ENCODE measurements at regions not wholly inside any gene's neighbourhood (a gene's known extent, or its start where the extent isn't known, plus 50 kb on each side); places are given as distances from the start of the nearest gene placed in this dataset.

GRCh38 chr6:22708469-22708868, 139.1 kb downstream of the HDGFL1 start:
- ChIA-PET POLR2A (no interaction called here), CTCF (no interaction called here)
- peaks cover 0 to 8% (median 4%) of the 10 kb centered on the region in 5 donors for H3K9me3 Mint-ChIP-seq
- no peak for DNase-seq
- H3K4me3 ChIP-seq (ENCODE audit: low read length), result no peak overlapping the region
- H3K4me3 Mint-ChIP-seq, result no peak overlapping the region
- no peaks in the 10 kb centered on the region for H3K36me3 ChIP-seq (ENCODE audit: insufficient read depth, low read length)
- no peak overlapping the region for H3K27ac Mint-ChIP-seq
- no peaks in the 10 kb centered on the region for H3K27me3 Mint-ChIP-seq
- no peaks in the 10 kb centered on the region for H3K27me3 ChIP-seq (ENCODE audit: insufficient read depth, low read length, poor library complexity, severe bottlenecking)
- no peaks in the 10 kb centered on the region for H3K9me3 ChIP-seq (ENCODE audit: low read length)
- H3K36me3 Mint-ChIP-seq, result no peaks in the 10 kb centered on the region
- H3K4me1 ChIP-seq (ENCODE audit: insufficient read depth, low read length), result no peaks in the 10 kb centered on the region
- no peaks in the 10 kb centered on the region for H3K4me1 Mint-ChIP-seq
- no peak overlapping the region for H3K27ac ChIP-seq (ENCODE audit: low read depth, low read length)

DNA sequence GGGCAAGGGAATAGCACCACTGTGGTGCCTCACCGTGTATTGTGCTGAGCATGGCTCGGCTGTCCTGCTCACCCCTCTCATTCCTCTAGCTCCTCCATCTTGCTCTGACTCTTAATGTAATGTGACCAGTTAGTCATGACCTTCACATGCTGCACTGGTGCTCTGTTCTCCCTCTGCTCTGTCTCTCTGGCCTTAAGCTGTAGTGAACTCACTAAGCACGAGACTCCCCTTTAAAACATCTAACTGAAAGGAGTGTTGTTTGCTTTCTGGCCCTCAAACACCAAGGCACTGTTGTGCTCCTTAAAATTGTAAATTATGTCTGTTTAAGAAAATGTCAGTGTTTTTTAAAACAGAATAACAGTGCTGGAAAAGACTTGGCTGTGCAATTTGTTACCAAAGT, 140.4 kb downstream of the HDGFL1 start:
- Mint-ChIP-seq H3K4me1 (no peaks in the 10 kb centered on the region), H3K36me3 (no peaks in the 10 kb centered on the region), H3K9me3 (peaks cover 0 to 13% (median 6%) of the 10 kb centered on the region in 5 donors), H3K4me3 (no peak overlapping the region), H3K27me3 (no peaks in the 10 kb centered on the region), H3K27ac (no peak overlapping the region)
- no peaks in the 10 kb centered on the region for H3K36me3 ChIP-seq (ENCODE audit: insufficient read depth, low read length)
- H3K27ac ChIP-seq (ENCODE audit: low read depth, low read length), result no peak overlapping the region
- no peaks in the 10 kb centered on the region for H3K27me3 ChIP-seq (ENCODE audit: insufficient read depth, low read length, poor library complexity, severe bottlenecking)
- DNase-seq, result no peak
- no peaks in the 10 kb centered on the region for H3K9me3 ChIP-seq (ENCODE audit: low read length)
- CTCF ChIA-PET, result no interaction called here
- no peak overlapping the region for H3K4me3 ChIP-seq (ENCODE audit: low read length)
- POLR2A ChIA-PET, result no interaction called here
- H3K4me1 ChIP-seq (ENCODE audit: insufficient read depth, low read length), result no peaks in the 10 kb centered on the region

GRCh38 chr6:22716721-22717120, 147.4 kb downstream of the HDGFL1 start:
- H3K4me1 Mint-ChIP-seq, result no peaks in the 10 kb centered on the region
- H3K27me3 Mint-ChIP-seq, result no peaks in the 10 kb centered on the region
- Histone ChIP-seq H3K4me3 (ENCODE audit: low read length) (no peak overlapping the region), H3K27me3 (ENCODE audit: insufficient read depth, low read length, poor library complexity, severe bottlenecking) (no peaks in the 10 kb centered on the region), H3K36me3 (ENCODE audit: insufficient read depth, low read length) (no peaks in the 10 kb centered on the region), H3K4me1 (ENCODE audit: insufficient read depth, low read length) (no peaks in the 10 kb centered on the region), H3K9me3 (ENCODE audit: low read length) (no peaks in the 10 kb centered on the region), H3K27ac (ENCODE audit: low read depth, low read length) (no peak overlapping the region)
- no peak for DNase-seq
- peaks cover 0 to 23% (median 0%) of the 10 kb centered on the region in 5 donors for H3K9me3 Mint-ChIP-seq
- ChIA-PET CTCF (no interaction called here), POLR2A (no interaction called here)
- H3K36me3 Mint-ChIP-seq, result no peaks in the 10 kb centered on the region
- H3K4me3 Mint-ChIP-seq, result no peak overlapping the region
- H3K27ac Mint-ChIP-seq, result no peak overlapping the region

- CTCF ChIA-PET, result no interaction called here
- H3K27ac ChIP-seq (ENCODE audit: low read depth, low read length), result no peak overlapping the region
Measured at GRCh38 chr6:22717915-22718314, 148.5 kb downstream of the HDGFL1 start.

GRCh38 chr6:22722913-22723312, 153.5 kb downstream of the HDGFL1 start:
- no peak overlapping the region for H3K27ac Mint-ChIP-seq
- ChIA-PET POLR2A (no interaction called here), CTCF (interaction anchor here (0.8 kb wide), 1 partner anchor 9 kb away, joined by 4 read pairs; no protein-coding TSS in a partner anchor)
- Histone ChIP-seq H3K4me3 (ENCODE audit: low read length) (no peak overlapping the region), H3K27me3 (ENCODE audit: insufficient read depth, low read length, poor library complexity, severe bottlenecking) (no peaks in the 10 kb centered on the region), H3K4me1 (ENCODE audit: insufficient read depth, low read length) (no peaks in the 10 kb centered on the region), H3K36me3 (ENCODE audit: insufficient read depth, low read length) (no peaks in the 10 kb centered on the region), H3K9me3 (ENCODE audit: low read length) (no peaks in the 10 kb centered on the region), H3K27ac (ENCODE audit: low read depth, low read length) (no peak overlapping the region)
- H3K4me3 Mint-ChIP-seq, result no peak overlapping the region
- no peak for DNase-seq
- no peaks in the 10 kb centered on the region for H3K27me3 Mint-ChIP-seq
- H3K4me1 Mint-ChIP-seq, result no peaks in the 10 kb centered on the region
- H3K9me3 Mint-ChIP-seq, result peaks cover 3 to 33% (median 7%) of the 10 kb centered on the region in 5 donors
- H3K36me3 Mint-ChIP-seq, result peaks cover 0 to 1% (median 0%) of the 10 kb centered on the region in 3 donors

More at GRCh38 chr6:22717915-22718314, 148.5 kb downstream of the HDGFL1 start:
- Histone ChIP-seq H3K9me3 (ENCODE audit: low read length) (no peaks in the 10 kb centered on the region), H3K36me3 (ENCODE audit: insufficient read depth, low read length) (no peaks in the 10 kb centered on the region), H3K4me1 (ENCODE audit: insufficient read depth, low read length) (no peaks in the 10 kb centered on the region), H3K4me3 (ENCODE audit: low read length) (no peak overlapping the region), H3K27me3 (ENCODE audit: insufficient read depth, low read length, poor library complexity, severe bottlenecking) (no peaks in the 10 kb centered on the region)
- POLR2A ChIA-PET, result no interaction called here
- no peak for DNase-seq
- H3K4me1 Mint-ChIP-seq, result no peaks in the 10 kb centered on the region
- H3K4me3 Mint-ChIP-seq, result no peak overlapping the region
- H3K9me3 Mint-ChIP-seq, result peaks cover 2 to 31% (median 5%) of the 10 kb centered on the region in 5 donors
- H3K36me3 Mint-ChIP-seq, result peaks cover 0 to 1% (median 0%) of the 10 kb centered on the region in 3 donors
- no peaks in the 10 kb centered on the region for H3K27me3 Mint-ChIP-seq
- no peak overlapping the region for H3K27ac Mint-ChIP-seq

DNA sequence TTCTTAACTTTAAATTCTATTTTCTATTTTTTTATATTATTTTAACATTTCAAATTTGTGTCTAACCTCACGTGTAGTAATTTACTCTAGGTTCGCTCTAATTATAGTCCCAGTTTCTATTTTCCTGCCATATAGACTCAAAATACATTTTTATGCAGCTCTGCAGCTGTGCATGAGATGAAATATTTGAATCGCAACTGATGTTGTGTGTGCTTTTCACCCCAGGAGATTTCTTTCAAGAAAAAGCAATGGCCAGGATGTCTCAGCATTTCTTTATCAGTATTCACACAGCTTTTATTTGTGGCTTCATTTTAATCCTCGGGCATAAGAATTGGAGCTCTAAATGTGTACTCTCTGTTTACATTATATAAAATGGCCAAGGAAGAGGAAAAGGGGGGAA, 157.6 kb downstream of the HDGFL1 start:
- DNase-seq, result no peak
- Mint-ChIP-seq H3K4me3 (no peak overlapping the region), H3K27me3 (no peaks in the 10 kb centered on the region), H3K4me1 (no peaks in the 10 kb centered on the region), H3K27ac (no peak overlapping the region), H3K36me3 (peaks cover 0 to 1% (median 0%) of the 10 kb centered on the region in 3 donors), H3K9me3 (peaks cover 3 to 28% (median 5%) of the 10 kb centered on the region in 5 donors)
- Histone ChIP-seq H3K36me3 (ENCODE audit: insufficient read depth, low read length) (no peaks in the 10 kb centered on the region), H3K4me1 (ENCODE audit: insufficient read depth, low read length) (no peaks in the 10 kb centered on the region), H3K4me3 (ENCODE audit: low read length) (no peak overlapping the region), H3K9me3 (ENCODE audit: low read length) (no peaks in the 10 kb centered on the region), H3K27me3 (ENCODE audit: insufficient read depth, low read length, poor library complexity, severe bottlenecking) (no peaks in the 10 kb centered on the region), H3K27ac (ENCODE audit: low read depth, low read length) (no peak overlapping the region)
- ChIA-PET POLR2A (no interaction called here), CTCF (no interaction called here)

- ChIA-PET CTCF (no interaction called here), POLR2A (no interaction called here)
- Mint-ChIP-seq H3K36me3 (no peaks in the 10 kb centered on the region), H3K27me3 (no peaks in the 10 kb centered on the region), H3K9me3 (peaks cover 2 to 26% (median 7%) of the 10 kb centered on the region in 5 donors), H3K27ac (no peak overlapping the region), H3K4me1 (no peaks in the 10 kb centered on the region), H3K4me3 (no peak overlapping the region)
- Histone ChIP-seq H3K9me3 (ENCODE audit: low read length) (no peaks in the 10 kb centered on the region), H3K27ac (ENCODE audit: low read depth, low read length) (no peak overlapping the region), H3K36me3 (ENCODE audit: insufficient read depth, low read length) (no peaks in the 10 kb centered on the region), H3K4me3 (ENCODE audit: low read length) (no peak overlapping the region), H3K27me3 (ENCODE audit: insufficient read depth, low read length, poor library complexity, severe bottlenecking) (no peaks in the 10 kb centered on the region), H3K4me1 (ENCODE audit: insufficient read depth, low read length) (no peaks in the 10 kb centered on the region)
- no peak for DNase-seq
Measured at GRCh38 chr6:22727710-22728109, 158.3 kb downstream of the HDGFL1 start.

DNA sequence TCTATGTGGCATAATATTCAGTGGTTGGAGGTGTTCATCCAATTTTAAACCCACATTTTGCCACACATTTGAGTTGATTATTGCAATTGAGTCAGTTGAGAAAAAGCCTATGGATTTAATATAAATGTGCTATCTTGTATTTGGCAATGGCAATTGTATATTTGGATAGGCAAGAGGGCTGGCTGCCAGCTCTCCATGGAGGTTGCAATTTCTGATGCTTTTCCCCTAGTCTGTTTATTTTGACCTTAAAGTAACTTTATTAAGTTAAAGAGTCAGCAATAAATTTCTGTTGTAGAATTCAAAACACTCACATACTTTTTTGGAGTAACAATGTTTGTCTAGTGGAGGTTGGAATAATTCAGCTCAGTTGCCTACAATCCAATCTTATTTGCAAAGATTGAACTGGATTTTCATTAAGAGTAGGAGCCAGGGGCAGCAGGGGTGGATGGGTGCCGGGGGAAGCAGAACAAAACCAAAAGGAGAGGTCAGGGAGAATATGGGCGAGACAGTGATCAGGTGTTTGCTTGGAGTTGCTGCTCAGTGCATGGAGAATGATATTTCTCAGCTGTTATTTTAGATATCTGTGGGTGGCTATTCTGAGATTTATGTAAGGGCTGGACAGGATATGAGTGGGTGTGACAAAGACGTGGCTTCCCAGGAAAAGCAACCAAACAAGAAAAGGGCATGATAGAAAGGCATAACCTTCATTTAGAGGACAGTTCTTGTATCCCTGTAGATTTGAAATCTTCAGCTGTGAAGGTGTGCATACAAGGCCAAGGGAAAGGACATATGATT, 163.0 kb downstream of the HDGFL1 start:
- no peaks in the 10 kb centered on the region for H3K27me3 ChIP-seq (ENCODE audit: insufficient read depth, low read length, poor library complexity, severe bottlenecking)
- ChIA-PET CTCF (no interaction called here), POLR2A (no interaction called here)
- no peaks in the 10 kb centered on the region for H3K9me3 ChIP-seq (ENCODE audit: low read length)
- Mint-ChIP-seq H3K27ac (no peak overlapping the region), H3K4me1 (no peaks in the 10 kb centered on the region), H3K9me3 (peaks cover 0 to 17% (median 7%) of the 10 kb centered on the region in 5 donors), H3K27me3 (no peaks in the 10 kb centered on the region), H3K4me3 (no peak overlapping the region), H3K36me3 (no peaks in the 10 kb centered on the region)
- no peak for DNase-seq
- no peak overlapping the region for H3K4me3 ChIP-seq (ENCODE audit: low read length)
- no peaks in the 10 kb centered on the region for H3K4me1 ChIP-seq (ENCODE audit: insufficient read depth, low read length)
- H3K36me3 ChIP-seq (ENCODE audit: insufficient read depth, low read length), result no peaks in the 10 kb centered on the region
- H3K27ac ChIP-seq (ENCODE audit: low read depth, low read length), result no peak overlapping the region

Measured in CD8-positive, alpha-beta memory T cell (primary cell).